ENCODE measurements at regions not wholly inside any gene's neighbourhood (a gene's known extent, or its start where the extent isn't known, plus 50 kb on each side); places are given as distances from the start of the nearest gene placed in this dataset.

DNA sequence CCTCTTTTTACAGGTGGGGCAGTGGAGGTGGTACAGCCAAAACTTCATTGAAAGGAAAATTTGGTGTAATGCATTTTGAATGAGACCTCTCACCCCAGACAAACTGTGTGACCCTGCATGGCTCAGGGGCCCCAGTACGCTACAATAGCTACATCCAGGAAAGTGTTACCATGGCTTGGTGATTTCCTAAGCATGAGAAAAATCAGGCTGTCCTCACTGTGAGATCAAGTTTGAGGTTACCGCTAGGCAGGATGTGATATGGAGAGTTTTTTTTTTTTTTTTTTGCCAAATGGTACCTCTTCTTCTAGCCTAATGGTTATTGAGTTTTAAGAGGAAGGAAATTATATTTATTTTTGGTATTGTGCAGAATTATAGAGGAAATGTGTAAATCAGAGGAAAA is 305.3 kb downstream of the CD83 start:
- TF ChIP-seq, protein P1, sequence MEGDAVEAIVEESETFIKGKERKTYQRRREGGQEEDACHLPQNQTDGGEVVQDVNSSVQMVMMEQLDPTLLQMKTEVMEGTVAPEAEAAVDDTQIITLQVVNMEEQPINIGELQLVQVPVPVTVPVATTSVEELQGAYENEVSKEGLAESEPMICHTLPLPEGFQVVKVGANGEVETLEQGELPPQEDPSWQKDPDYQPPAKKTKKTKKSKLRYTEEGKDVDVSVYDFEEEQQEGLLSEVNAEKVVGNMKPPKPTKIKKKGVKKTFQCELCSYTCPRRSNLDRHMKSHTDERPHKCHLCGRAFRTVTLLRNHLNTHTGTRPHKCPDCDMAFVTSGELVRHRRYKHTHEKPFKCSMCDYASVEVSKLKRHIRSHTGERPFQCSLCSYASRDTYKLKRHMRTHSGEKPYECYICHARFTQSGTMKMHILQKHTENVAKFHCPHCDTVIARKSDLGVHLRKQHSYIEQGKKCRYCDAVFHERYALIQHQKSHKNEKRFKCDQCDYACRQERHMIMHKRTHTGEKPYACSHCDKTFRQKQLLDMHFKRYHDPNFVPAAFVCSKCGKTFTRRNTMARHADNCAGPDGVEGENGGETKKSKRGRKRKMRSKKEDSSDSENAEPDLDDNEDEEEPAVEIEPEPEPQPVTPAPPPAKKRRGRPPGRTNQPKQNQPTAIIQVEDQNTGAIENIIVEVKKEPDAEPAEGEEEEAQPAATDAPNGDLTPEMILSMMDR (IDR thresholded peaks at IDR 0.05; ENCODE audit: low read length): no peak
- no peak for TF ChIP-seq EZH2phosphoT487 (IDR thresholded peaks at IDR 0.05; ENCODE audit: low read length)

All from MM.1S (cell line).